OCI-LY3 (cell line): ENCODE measurements at regions not wholly inside any gene's neighbourhood (a gene's known extent, or its start where the extent isn't known, plus 50 kb on each side); places are given as distances from the start of the nearest gene placed in this dataset.

Experiments used
- CTCF ChIP-seq: fragments of 200-600, 300-600 bp; sonication (generic); IDR thresholded peaks from 2 replicates; pipeline ENCODE4 v1.5.1; 2014; ENCODE audit warnings: antibody characterized with exemption, low read length, low read depth
- EZH2phosphoT487 ChIP-seq: fragments of 200-600 bp; shearing (Covaris generic); IDR thresholded peaks from 2 replicates; pipeline ENCODE4 v1.6.1; 2018; ENCODE audit warnings: antibody characterized with exemption, mixed run types, low read depth

- TF ChIP-seq CTCF: no peak
- TF ChIP-seq EZH2phosphoT487: 0 out of 2 replicates have a peak, but pooled peaks have one; percentile 28
These were observed 558.2 kb upstream of the DIPK2B start for GRCh38 chrX:45758738-45759397.
